Suppressor macrophage (primary cell): ENCODE measurements at regions not wholly inside any gene's neighbourhood (a gene's known extent, or its start where the extent isn't known, plus 50 kb on each side); places are given as distances from the start of the nearest gene placed in this dataset.

ENCODE experiments used
- DNase-seq, 4 experiments: peaks; one replicate each; pipeline ENCODE4 v3.0.0-alpha.2; 2020 to 2022

DNA sequence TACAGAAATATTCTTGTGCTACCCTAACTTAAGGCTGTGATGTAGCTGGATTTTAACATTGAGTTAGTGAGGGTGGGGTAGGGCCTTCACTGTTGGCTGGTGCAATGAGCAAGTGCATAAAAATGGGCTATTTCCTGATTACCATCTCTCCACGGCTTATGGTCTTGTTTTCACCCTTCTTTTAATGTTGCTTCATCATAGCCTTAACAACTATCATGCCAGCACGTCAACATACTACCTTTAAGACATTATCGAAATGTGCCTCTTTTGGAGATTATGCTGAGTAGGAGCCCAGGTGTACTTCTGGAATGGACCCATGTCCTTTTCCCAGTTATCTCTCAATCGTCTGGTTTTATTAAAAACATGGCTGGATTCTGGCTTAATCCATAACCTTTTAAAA lies 350.9 kb upstream of the ACTBL2 start:
- no peak for DNase-seq

DNA sequence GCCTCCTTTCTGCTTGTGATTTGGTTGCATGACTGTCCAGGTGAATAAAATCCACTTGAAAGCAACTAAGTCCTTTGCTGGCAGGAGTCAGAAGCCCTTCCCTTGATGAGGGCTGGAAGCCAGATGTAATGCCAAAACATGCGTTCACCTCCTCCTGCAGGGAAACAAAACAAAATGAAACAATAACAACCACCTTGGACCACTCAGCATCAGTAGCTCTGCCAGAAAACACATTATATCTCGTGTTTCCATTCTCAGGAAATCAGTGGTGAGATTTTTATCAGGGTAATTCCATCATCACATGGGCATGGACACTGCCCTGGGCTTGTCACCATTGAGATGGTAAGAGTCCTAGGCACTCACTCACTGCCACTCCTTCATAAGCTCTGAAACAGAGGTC lies 350.3 kb upstream of the ACTBL2 start:
- DNase-seq = no peak

DNA sequence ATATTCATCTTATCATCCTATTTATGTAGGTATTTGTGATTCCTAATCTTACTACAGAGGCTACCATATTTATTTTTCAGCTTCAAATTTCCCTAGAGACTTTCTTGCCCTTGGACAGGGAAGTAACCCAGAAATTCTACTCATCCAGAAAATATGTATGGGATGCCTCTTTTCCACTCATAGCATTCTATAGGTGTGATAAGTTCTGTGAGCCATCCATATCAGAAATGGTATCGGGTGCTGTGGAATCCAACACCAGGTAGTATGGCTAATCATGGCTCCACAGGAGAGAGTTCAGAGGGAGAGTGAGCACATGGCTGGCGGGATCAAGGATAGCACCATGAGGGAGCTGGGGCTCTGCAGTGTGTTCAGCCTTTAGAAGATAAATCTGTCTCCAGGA lies 349.3 kb upstream of the ACTBL2 start:
- DNase-seq = no peak

DNA sequence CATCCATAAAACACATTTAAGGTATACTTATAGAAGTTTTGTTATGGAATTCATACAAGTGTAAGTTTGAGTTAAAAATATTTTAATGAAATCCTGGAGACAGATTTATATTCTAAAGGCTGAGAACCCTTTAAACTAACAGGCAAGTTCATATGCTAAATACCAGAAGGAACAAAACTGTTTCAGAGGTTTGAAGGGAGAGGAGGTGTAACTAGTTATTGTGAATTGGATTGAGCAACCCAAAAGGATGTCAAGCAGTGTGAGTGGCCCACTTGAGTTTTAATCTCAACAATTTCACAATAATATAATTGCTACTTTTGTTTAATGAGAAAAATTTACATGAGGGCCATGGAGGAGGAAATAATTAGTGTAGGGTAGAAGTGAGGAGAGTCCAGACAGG lies 348.5 kb upstream of the ACTBL2 start:
- no peak for DNase-seq

DNA sequence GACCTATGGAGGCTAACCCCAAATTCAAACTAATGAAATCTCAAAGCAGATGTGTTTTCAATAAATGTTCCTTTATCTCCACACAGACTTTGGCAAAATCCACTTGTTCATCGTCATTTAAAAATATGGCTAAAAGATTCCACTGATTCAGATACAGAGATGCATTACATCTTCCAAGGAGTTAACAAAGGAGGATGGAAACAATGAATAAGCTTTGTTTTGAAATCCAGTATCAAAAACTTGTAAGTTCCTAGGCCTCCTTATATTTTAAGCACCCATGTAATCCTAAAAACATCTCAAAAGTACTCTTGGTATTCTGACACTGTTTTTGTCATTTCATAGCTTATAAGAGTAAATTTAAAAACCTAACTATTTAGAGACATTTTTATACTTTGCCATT lies 345.6 kb upstream of the ACTBL2 start:
- DNase-seq = no peak

DNA sequence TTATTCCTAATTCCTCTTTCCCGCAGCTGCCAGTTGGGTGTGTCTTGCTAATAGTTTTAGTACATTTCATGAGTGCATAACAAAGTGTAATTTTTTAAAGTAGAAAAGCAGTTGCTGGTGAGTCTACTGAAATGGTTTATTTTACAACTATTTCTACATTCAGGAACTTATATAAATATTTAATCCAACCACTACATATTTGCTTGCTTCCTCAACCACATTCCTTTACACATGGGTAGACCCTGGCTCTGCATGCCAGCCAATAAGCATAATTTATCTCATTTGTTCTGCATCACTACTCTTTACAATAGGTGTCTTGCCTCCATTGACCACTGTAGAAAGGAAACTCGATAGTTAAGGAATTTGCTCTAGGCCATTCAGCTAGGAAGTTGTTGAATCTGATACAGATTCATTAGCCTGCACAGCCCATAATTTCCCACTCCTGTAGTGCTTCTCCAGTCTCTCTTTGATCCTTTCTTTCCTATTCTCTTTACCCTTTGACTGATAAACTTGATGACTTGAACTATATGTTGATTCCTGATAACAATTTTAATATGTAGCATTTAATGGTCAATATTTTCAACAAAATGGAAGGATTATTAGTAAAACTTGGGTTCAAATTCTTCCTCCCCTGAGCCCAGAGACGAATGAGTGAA lies 342.5 kb upstream of the ACTBL2 start:
- no peak for DNase-seq

DNA sequence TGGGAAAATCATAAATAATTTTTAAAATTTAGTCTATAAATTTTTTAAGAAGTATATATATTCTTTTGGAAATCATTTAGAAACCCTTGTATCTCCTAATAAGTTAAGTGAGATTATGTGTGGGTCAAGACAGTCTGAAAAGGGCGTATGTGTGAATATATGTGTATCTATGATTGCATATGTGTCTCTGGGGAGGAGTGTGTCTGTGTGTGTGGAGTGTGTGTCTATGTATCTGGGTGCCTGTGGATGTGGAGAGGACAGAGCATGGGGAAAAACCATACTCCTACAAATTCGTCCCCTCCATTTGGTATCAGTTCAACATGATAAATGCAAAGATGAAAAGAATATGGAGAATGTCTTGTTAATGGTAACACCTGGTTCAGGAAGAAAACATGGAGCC lies 342.0 kb upstream of the ACTBL2 start:
- DNase-seq = no peak

DNA sequence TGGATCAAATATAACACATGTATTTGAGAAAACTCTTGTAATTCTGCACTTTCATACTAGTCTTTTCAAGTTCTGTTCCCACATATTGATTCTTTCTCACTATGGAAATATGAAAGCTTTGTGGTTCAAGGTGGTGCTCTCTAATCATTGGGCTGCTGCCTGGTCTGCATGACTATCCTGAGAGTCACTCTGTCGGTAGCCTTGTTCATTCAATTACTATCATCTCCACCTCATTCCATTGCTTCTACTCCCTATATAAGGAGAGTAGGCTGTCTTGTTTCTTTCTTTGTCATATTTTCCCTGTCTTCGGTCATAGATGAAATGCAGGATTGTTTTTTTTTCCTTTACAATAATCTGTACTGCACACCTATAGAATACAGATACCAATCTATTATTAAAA lies 341.4 kb upstream of the ACTBL2 start:
- DNase-seq = no peak

DNA sequence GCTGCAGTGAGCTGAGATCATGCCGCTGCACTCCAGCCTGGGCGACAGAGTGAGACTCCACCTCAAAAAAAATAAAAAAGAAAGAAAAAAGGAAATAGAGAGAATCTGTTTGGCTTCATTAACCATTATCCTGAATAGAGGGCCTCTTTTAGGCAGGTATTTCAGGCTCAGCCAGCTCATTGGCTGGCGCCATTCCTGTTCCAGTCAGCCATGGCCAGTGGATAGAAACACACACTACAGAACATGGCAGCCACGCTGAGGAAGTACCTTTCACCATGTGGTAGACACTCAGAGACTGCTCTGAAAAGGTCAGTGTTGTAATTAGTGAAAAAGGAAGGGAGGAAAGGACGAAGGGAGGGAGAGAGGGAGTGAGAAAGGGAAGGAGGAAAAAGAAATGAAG lies 340.0 kb upstream of the ACTBL2 start:
- DNase-seq = no peak

DNA sequence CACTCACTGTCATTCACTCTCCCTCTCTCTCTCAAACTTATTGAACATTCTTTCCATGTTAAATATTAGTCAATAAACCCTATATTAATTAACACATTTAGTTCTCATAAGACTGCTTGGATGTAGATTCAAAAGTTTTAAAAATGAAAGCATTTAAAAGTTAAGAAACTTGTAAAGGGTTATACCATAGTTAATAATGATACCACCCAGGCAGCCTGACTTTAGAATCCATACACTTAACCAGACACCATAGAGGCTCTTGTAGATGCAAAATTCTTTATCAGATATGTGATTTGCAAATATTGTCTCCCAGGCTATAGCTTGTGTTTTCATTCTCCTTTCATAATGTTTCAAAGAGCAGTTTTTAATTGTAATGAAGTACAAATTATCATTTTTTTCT lies 335.8 kb upstream of the ACTBL2 start:
- no peak for DNase-seq

DNA sequence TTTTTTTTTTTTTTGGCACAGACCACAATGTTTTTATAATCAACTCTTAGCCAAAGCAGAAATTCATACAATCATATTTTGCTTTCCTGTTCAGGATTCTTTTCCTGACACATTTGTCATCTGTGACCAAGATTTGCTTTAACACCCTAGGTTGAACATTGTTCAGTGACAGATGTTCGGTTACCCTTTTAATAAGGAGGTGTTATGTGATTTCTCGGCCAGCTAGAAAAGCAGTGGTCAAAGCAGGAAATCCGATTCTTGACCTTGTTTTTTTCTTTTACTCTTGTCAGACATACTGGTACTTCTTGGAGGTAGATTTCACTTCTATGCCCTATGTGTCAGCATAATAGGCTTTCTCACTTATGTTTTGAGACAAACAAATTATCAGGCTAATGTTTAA lies 335.3 kb upstream of the ACTBL2 start:
- DNase-seq = no peak

DNA sequence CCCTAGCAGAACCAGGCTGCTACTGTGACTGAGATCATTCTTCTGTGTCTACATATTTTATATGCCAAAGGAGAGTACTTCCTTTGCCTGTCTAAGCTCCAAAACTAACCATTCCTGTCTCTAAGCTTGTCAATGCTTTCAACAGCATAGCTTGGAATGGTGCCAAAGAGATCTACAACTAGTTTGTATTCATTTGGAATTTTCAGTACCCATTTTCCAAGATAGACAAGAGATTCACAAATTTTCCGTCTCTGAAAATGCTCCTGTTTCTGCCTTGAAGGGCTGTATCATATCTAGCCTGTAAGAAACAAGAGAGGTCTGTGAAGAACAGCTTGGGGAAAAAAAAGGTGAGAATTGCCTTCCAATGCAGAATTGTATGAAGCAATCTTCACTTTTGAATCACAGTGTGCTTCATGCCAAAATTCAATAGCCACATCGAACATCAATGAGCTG lies 334.4 kb upstream of the ACTBL2 start:
- no peak for DNase-seq

DNA sequence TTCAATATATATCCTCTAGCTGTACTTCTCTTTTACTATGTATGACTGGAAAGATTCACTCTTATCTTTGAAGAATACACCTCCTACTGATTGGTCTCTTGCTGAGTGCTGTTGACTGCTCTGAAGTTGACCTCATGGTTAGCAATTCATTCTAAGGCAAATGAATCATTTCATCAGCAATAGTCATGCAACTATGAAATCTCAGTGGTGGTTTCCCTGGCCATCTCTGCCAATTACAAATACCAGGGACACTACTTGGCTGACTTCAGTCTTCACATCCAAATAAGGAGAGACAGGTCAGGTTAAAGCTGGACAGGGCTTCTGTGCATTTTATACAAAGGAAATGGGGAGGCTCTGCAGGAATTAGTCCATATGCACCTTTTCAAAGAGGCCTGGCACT lies 333.5 kb upstream of the ACTBL2 start:
- DNase-seq = peak in 2 of 4 experiments; percentile 0 to 9

DNA sequence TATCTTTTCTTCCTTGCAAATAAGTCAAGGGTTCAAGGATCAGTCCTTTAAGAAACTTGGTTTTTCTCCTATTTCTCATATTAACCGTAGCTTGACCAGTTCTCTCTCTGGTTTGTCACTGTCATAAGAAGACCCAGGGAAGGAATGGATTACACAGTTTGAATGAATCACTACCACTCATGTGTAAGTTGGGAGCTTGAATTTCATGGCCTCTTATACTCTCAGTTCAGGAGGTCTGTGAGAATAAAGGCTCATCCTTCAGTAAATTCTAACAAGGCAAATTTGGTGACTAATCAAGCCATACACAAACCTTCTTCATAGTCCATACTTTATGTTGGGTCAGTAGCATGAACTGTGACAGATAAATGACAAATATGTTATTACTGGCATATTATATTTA lies 323.1 kb upstream of the ACTBL2 start:
- no peak for DNase-seq

DNA sequence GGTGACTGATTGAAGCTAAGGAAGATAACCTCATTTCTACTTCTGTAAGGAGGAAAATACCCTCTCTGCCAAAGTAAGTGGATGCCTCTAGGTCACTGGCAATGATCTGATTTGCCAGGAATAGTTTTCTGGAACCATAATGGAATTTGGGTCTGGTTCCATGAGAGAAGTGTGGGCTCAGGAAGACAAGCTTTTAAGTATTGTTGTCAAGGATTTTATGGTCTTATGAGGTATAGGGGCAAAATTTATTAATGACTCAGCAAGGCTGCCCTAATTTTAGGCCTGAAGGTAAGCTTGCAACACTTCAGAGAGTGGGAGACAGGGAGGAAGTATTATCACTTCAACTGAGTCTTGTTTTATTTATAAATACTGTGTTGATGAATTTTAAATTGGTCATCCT lies 322.6 kb upstream of the ACTBL2 start:
- no peak for DNase-seq

DNA sequence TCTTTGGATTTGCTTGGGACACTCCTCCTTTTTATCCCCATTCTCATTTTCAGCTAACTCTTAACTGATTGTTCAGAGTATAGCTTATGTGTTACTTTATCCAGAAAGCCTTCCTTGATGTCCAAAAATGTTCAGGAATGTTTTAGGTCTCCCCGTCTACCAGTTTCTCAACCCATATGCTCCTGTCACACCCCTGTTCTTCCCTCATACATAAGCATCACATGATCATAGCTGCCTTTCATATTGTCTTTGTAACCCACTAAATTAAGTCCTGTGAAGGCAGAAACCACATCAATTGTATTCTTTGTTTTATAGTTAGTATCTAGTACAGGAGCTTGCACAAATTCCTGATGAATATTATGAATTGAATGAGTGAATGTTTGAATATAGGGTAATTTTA lies 321.9 kb upstream of the ACTBL2 start:
- DNase-seq = no peak

DNA sequence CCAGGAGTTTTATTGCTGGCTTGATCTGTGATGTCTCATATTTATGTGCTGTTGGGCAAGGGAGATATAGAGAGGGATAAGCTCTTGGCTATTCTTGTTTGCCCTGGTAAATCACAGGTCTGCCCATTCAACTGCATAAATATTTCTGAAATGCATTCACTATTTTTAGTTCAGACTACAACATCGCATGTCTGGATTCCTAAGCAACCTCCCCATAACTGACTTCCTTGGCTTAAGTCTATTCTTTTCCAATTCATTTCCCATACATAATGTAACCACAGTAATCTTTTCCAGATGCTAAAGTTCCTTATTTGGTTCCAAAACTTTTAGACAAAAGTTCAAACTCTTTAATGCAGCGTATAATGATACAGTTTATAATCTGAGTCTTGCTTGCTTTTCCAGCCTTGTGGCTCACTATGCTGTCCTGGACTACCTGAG lies 321.4 kb upstream of the ACTBL2 start:
- no peak for DNase-seq

DNA sequence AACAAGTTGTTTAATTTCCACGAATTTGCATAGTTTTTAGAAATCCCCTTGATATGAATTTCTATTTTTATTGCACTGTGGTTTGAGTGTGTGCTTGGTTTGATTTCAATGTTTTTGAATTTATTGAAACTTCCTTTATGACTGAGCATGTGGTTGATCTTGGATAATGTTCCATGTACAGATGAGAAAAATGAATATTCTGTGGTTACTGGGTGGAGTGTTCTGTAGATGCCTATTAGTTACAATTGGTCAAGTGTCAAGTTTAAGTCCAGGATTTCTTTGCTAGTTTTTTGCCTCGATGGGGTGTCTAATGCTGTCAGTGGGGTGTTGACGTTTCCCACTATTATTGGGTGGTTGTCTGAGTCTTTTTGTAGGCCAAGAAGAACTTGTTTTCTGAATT lies 319.5 kb upstream of the ACTBL2 start:
- DNase-seq = no peak

DNA sequence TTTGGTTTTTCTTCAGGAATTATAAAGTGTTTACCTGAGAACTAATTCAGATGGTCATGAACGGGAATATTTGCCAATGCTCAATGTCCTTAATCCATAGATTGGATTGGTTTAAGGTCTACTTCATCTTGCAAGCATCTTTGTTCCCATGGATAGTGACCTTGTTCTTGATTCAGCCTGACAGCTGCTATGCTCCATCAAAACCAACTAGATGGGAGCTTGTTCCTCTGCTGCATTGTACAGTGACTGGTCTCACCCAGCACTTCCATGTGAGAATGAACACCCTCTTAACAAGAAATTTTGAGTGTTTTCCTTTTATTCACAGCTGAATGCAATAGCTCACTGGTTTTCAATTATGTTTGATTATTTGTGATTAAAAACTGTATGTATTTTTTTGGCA lies 312.6 kb upstream of the ACTBL2 start:
- DNase-seq = no peak

DNA sequence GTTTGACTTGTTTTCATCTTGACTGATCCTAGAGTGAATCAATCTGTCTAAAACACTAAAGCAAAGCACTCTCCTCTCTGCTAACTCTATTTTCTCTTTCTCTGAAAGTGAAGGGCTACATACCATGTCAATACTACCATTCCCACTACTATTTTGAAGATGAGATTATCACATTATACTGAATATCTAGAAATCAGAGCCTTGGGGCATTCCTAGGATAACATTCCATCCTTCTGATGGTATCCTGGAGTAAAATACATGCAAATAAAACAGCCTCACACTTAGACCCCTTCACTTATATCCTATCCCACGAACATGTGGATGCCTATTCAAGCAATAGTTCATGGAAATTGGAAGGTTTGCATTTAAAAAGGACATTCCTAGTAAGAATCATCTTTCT lies 309.3 kb upstream of the ACTBL2 start:
- DNase-seq = no peak

DNA sequence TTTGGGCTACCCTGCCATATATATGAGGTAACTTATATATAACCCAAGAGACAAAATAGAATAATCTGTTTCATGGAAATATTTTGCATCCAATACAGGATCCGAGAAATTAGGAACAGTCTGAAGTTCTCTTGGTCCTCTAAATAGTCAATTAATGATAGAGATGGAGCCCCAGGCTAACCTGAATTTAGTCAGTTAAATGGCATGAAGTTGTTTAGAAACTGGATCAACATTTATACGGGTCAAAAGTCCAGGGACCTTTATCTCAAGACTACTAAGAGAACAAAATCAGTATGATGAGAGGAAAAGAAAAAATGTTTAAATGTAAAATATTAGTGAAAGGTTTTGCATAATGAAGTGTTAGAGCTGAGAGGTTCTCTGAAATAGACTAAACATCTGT lies 303.3 kb upstream of the ACTBL2 start:
- no peak for DNase-seq

DNA sequence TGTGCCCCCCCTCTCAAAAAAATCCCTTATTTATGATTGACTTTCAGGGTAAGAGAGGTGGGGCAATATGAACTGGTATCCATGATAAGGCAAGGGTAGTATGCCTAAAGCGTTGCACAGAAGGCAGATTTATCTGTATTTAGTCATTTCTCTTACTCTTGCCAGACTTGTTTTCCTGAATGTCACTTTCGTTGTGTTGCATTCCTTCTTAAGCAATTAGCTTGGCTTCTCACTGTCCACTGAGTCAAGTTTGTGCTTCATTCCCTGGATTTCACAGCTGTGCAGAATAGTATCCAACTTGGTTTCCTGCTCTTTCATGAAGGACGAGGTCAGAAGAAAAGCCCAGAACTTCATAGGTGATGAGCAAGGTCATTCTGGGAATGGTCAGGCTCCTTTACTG lies 301.5 kb upstream of the ACTBL2 start:
- DNase-seq = no peak

DNA sequence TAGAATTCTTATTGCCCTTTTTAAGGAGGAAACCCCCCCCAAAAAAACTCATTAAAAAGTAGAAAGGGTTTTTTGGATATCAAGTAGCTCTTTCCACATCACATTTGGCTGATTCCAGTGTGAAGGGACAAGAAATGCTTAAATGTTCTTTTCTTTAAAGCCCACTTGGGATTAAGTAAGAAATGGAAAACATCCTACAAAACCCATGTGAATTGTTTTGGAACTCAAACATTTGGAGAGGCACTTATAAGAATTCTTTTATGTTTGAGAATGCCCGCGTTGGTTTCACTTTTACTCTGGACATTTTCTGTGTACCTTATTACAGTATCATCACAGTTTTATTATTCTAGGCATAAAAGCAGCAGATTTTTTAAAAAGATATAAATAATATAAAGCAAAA lies 301.1 kb upstream of the ACTBL2 start:
- no peak for DNase-seq

DNA sequence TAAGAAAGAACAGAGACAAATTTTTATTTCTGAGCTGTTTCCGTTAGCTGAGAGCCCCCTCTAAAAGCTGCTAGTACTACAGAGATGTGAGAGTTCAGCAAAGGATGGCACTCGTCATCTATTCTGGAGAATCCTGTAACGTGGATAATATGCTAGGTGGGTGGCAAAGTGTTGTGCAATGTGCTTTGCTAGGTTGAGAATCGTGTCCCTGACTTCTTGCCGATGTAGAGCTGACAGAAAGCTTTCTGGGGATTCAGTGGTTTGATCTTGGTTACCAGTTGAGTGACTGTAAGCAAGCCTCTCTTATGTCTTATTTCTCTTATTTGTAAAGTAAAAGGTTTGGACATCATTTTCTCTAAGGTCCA lies 298.3 kb upstream of the ACTBL2 start:
- DNase-seq = no peak

DNA sequence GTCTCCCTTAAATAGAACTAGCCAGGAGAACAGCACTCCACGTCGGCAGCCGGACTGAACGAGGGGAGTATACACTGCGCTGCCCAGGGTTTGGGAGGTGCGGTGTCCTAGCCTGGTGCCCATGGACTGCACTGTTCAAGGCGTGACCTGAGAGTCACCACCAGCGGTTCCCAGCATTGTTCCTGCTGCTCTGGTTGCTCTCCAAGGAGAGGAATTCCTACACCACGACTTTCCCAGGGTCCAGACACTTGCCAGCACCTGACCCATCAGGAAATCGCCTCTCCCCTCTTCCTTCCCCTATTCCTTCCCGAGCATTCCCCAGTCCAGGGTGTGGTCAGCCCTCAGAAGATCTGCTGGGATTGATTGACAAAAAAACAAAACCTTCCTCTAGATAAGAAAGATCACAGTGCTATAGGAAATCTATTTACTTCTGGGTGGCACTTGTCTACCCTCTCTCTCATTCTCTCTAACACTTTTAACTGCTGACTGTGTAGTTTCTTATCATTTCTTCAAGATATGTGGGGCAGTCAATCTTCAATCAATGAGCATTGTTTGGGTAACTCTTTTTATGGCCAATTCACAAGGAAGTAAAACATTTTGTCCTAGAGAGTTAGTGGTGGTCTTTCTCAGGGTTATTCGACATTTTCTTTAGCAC lies 297.8 kb upstream of the ACTBL2 start:
- no peak for DNase-seq
